ENCODE measurements at regions not wholly inside any gene's neighbourhood (a gene's known extent, or its start where the extent isn't known, plus 50 kb on each side); places are given as distances from the start of the nearest gene placed in this dataset.

DNA sequence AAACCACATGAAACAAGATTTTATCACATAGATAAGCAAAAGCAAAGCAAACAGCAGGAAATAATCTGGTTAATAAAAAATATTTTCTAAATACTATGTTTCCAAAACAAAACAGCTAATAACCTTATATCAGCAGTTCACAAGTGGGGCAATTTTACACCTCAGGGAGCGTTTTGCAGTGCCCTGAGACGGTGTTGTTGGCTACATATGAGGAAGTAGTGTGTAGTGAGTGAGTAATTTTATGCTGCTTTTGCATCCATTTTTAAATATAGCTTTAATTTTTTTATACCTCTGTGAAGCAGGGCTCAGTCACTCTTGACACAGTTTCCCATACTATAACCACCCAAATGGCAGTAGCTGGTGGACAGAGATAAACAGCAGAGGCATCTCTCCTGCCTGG, 438.5 kb upstream of the B3GAT1 start:
- TF ChIP-seq, protein P1, sequence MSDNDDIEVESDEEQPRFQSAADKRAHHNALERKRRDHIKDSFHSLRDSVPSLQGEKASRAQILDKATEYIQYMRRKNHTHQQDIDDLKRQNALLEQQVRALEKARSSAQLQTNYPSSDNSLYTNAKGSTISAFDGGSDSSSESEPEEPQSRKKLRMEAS (IDR thresholded peaks at IDR 0.05; ENCODE audit: low read depth, low read length) = no peak
- TF ChIP-seq, protein P2, sequence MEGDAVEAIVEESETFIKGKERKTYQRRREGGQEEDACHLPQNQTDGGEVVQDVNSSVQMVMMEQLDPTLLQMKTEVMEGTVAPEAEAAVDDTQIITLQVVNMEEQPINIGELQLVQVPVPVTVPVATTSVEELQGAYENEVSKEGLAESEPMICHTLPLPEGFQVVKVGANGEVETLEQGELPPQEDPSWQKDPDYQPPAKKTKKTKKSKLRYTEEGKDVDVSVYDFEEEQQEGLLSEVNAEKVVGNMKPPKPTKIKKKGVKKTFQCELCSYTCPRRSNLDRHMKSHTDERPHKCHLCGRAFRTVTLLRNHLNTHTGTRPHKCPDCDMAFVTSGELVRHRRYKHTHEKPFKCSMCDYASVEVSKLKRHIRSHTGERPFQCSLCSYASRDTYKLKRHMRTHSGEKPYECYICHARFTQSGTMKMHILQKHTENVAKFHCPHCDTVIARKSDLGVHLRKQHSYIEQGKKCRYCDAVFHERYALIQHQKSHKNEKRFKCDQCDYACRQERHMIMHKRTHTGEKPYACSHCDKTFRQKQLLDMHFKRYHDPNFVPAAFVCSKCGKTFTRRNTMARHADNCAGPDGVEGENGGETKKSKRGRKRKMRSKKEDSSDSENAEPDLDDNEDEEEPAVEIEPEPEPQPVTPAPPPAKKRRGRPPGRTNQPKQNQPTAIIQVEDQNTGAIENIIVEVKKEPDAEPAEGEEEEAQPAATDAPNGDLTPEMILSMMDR (IDR thresholded peaks at IDR 0.05; ENCODE audit: low read depth, low read length) = no peak
- no peak for TF ChIP-seq POLR2A (IDR thresholded peaks at IDR 0.05; ENCODE audit: extremely low read depth, insufficient read length)
- no peak for TF ChIP-seq MYC (IDR thresholded peaks at IDR 0.05; ENCODE audit: low read depth, low read length)

Measured in NB4 (cell line).